DOHH2 (cell line): ENCODE measurements at regions not wholly inside any gene's neighbourhood (a gene's known extent, or its start where the extent isn't known, plus 50 kb on each side); places are given as distances from the start of the nearest gene placed in this dataset.

ENCODE experiments used
- EZH2phosphoT487 ChIP-seq: fragments of 200-600 bp; sonication (generic); IDR thresholded peaks from 2 replicates; pipeline ENCODE4 v1.6.1; 2017; ENCODE audit warnings: borderline replicate concordance, mild to moderate bottlenecking, antibody characterized with exemption, low read length, moderate library complexity, mixed read lengths
- TF ChIP-seq, protein P1 (sequence below): fragments of 200-600 bp; sonication (generic); IDR thresholded peaks from one replicate; pipeline ENCODE4 v1.5.1; 2014; ENCODE audit warnings: antibody characterized with exemption, mild to moderate bottlenecking, low read depth, low read length; ENCODE audit not compliant: poor library complexity, severe bottlenecking

DNA sequence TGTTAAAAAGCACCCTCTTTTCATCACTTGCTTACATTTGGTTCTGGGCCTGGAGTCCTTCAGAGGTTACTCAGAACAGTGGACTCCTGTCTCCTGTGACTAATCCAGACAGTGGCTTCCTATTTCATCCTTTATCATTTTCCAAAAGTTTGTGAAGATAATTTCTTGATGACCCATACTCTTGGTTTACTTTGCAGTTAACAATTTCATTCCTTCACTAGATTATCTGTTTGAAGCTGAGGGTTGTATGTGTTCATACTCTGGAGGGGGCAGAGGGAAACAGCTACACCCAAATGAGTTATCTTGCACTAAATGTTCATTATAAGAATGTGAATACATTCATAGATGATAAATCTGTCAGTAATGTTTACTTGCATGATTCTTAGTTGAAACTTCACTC, 124.7 kb downstream of the ZNF248 start:
- TF ChIP-seq EZH2phosphoT487, result no peak
- TF ChIP-seq, protein P1, sequence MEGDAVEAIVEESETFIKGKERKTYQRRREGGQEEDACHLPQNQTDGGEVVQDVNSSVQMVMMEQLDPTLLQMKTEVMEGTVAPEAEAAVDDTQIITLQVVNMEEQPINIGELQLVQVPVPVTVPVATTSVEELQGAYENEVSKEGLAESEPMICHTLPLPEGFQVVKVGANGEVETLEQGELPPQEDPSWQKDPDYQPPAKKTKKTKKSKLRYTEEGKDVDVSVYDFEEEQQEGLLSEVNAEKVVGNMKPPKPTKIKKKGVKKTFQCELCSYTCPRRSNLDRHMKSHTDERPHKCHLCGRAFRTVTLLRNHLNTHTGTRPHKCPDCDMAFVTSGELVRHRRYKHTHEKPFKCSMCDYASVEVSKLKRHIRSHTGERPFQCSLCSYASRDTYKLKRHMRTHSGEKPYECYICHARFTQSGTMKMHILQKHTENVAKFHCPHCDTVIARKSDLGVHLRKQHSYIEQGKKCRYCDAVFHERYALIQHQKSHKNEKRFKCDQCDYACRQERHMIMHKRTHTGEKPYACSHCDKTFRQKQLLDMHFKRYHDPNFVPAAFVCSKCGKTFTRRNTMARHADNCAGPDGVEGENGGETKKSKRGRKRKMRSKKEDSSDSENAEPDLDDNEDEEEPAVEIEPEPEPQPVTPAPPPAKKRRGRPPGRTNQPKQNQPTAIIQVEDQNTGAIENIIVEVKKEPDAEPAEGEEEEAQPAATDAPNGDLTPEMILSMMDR, result no peak
